Activated CD4-positive, CD25-positive, alpha-beta regulatory T cell treated with anti-CD3 and anti-CD28 coated beads, Interleukin-2, amount 50 U/mL, for 16 hours (primary cell): ENCODE measurements at regions not wholly inside any gene's neighbourhood (a gene's known extent, or its start where the extent isn't known, plus 50 kb on each side); places are given as distances from the start of the nearest gene placed in this dataset.

ENCODE experiments used
- DNase-seq: peaks from one replicate; pipeline ENCODE4 v3.0.0-alpha.2; 2020; ENCODE audit warnings: low read depth, low spot score

DNA sequence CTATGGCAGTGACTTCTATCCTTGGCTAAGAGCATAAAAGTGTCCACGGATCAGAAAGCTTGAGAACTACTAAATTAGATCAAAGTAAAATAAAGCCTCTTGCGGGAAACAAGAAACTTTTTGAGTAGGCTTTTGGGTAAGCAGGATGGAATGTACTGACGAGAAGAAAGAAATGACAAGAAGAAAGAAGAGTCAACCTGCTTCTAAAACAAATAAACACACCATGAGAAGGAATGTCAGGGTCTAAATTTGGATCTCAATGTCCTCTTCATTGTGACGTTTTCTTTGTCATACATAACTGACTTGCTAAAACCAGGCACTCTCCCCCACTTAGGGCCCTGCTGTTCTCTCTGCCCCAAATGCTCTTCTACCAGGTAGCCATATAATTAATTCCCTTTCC is 290.1 kb upstream of the PTGER4 start:
- DNase-seq = no peak

DNA sequence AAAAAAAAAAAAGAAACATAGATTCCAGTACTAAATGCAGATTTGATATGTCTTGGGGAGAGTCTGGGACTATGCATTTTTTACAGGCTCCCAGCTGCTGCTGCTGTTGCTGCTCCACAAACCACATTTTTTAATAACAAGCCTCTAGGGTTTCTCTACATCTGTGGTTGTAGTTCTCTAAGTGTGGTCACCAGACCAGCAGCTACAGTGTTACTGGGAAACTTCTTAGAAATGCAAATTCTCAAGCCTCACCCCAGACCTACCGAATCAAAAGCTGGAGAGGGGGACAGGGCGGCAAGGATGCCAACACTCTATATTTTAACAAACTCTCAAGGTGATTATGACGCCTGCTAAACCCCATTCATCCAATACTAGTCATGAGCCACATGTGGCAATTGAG is 293.4 kb upstream of the PTGER4 start:
- no peak for DNase-seq

DNA sequence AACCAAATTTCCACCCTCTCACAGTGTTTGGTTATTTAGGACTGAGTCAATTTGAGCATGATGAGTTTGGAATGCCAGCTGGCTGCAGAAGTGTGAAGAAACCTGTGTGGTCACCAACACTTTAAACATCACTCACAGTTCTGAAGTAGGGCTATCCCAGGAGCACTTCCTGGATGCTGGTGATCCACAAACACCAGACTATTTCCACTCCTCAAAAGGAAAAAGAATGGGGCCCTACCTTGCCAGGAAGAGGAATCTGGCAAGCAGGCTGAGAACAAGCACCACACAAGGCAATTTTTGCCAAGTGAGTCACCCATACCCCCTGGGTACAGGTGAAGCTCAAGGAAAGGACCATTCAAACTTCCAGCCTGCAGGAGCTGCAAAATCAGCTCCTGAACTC is 294.2 kb upstream of the PTGER4 start:
- DNase-seq = no peak

DNA sequence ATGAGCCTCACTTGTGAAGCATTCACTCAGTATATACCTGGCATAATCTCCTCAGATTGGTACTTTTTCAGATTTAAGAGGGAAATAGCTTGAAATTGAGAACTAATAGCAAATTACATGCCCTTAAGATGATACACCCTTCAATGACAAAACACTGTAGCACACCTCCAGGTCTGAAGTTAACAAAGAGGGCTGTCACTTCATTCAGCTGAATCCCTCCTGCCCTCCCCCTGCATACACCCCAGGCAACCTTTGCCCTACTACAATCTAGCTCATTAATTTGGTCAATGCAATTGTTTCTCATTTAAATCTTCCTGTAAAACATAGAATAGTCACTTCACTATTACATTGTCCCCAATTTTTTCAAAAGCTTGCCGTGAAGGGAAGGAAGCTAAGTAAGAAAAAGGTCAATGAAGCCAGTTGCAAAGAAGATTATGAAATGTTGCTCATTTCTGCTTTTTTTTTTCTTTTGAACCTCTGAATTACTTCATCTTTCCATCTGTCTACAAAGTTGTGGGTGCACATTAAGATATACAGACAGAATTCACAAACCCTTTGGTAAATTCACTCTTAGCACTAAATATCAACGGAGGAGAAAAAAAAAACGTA is 294.8 kb upstream of the PTGER4 start:
- DNase-seq = no peak

DNA sequence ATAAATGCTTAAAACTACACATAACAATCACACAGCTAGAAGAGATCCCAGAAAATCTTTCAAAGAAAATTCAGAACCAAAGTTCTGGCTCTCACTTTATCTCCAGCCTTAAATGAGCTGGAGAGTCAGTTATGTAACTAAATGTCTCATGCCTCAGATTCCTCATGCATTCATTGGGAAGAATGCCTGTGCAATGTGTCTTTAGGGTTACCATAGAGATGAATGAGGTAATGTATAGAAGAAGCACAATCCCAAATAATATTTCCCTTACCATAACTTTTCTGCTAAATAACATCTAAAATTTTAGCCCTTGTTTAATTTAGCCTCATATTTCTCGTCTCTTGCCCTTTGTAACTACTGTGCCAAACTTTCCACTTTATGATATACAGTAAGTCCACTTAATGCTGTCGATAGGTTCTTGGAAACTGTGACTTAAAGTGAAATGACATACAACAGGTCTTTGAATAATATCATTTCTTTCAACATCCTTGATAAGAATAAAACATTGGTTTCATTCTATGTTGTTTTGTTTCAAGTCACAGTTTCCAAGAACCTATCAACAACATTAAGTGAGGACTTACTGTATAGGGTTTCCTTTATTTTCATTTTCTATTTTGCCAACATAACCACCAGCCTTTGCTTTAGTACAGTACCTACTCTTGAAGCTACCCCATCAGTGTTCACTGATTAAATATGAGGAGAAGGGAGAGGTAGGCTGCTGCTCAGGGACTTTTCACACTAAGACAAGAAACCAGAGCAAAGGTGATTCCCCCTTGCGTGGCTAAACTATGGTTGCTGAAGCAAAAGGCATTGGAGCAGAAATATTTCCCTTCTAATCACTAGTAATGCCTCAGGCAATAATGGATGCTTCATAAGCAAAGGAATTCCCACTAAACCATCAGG is 295.7 kb upstream of the PTGER4 start:
- DNase-seq = no peak

DNA sequence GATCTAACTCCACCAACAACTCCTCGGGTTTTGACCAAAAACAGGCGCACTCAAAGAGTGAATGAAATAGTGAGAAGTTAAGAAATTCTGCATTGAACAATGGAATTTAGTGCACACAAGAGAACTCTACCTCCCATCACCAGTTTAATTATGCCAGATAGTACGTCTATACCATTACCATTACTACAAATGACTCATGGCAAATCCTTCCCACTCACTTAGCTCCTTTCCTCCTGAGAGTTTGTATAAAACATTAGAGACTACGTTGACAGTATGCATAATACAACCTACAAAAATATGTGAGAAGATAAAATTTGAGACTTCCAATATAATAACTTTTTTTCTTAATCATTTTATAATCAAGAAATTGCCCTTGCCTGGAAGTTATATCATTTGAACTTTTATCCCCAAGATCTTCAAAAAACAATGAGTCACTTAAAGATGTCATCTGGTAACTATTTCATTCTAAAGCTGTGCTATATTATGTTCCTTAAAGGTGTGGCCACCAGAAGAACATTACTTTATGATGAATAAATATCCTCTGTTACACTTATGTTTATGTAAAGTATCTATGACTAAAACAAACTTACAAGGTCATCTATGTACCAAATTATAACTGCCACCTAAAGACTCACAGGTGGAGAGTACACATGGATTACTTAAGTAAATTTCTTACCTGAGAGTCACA is 297.9 kb upstream of the PTGER4 start:
- no peak for DNase-seq

DNA sequence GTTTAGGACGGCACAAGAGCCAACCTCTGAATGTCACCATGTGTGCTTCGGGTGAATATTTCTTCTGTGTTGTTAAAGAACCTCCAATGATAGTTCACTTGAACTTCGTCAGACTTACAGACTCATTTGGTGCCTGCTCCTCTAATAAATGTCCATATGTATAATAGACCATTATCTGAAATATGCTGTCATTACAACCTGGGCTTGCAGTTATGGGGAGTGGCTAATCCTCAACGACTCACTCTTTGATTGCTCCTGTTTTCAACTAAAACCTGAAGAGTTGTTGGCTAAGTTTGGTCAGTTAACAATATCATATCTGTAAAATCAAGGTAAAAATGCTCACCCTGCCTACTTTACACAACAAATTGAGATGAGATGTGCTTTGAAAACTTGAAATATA is 298.7 kb upstream of the PTGER4 start:
- no peak for DNase-seq

DNA sequence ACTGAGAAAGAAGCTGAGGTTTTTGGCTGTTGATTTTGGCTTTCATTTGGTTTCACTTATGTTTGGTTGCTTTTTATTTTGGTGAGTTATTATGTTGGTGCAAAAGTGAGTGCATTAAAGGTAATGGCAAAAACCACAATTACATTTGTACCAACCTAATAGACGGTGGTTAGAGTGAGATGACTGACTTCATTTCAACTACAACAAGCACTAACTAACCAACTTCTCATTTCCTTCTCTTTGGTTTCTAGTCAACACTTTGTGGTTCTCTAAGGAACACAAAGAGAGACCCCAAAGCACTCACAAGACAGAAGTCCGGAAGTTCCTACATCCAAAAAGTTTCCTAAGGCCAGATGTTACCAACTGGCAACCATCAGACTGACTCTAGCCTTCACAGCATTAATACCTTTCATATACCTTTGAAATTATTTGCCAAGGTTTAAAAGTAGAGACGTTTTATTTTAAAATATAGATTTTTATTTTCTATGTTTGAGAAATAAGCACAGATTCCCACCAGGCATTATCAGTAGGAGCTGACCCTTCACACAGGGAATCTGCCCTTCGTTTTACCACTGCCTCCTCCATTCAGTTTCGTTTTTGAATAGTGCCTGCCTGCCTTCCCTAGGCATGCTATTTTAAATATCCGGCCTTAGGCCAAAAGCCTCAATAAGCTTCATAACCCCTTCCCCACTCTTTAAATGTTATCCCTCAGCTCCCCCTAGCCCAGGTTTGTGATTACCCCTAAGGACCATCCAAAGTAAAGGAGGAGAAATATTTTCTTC is 301.1 kb upstream of the PTGER4 start:
- no peak for DNase-seq

DNA sequence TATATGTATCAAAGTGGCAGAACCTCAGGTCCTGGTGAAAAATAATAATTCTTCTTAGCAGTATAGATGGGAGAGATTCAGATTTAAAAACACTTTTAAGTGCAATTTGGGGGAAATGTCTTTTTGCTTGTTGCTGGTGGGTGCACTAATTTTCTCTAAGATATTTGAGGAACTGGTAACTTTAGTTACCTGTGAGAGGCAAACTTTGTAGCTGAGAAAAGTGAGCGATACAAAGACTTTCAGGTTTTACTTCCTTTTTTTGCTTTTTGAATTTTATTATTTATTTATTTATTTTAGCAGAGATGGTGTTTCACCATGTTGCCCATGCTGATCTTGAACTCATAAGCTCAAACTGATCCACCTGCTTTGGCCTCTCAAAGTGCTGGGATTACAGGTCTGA is 303.1 kb upstream of the PTGER4 start:
- DNase-seq = no peak

DNA sequence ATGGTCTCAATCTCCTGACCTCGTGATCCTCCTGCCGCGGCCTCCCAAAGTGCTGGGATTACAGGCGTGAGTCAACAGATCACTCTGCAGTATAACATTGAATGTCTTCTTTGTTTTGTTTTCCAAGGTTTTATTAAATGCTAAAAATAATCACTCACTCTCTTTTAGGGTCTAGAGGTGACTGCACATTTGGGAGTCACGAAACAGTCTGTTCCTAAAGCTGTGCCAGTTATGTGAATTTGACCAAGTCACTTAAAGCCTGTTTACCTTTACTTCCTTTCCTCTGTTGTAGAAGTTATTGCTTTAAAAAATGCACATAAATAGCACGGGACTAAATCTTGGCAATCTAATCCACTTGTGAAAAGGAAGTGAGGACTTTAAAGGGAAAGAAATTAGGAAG is 304.9 kb upstream of the PTGER4 start:
- DNase-seq = no peak

DNA sequence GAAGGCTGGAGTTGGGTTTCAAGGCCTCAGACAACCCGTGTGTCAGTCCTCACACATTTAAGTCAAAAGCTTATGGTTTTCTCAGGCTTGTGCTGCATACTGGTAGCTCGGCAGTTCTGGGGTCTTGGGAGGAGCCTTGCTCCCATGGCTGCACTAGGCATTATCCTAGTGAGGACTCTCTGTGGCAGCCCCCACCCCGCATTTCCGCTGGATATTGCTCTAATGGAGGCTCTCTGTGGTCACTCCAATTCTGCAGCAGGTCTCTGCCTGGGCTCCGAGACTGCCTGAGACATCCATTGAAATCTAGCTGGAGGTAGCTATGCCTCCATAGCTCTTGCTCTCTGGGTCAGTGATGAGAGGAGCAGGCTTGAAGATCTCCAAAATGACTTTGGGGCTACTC is 311.5 kb upstream of the PTGER4 start:
- DNase-seq = no peak

DNA sequence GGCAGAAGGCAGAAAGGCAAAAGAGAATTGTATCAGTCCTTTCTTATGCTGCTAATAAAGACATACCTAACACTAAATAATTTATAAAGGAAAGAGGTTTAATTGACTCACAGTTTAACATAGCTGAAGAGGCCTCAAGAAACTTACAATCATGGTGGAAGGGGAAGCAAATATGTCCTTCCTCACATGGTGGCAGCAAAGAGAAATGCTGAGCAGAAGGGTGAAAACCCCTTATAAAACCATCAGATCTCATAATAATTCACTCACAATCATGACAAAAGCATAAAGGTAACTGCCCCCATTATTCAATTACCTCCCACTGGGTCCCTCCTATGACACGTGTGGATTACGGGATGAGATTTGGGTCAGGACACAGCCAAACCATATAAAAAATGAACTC is 312.5 kb upstream of the PTGER4 start:
- DNase-seq = no peak

DNA sequence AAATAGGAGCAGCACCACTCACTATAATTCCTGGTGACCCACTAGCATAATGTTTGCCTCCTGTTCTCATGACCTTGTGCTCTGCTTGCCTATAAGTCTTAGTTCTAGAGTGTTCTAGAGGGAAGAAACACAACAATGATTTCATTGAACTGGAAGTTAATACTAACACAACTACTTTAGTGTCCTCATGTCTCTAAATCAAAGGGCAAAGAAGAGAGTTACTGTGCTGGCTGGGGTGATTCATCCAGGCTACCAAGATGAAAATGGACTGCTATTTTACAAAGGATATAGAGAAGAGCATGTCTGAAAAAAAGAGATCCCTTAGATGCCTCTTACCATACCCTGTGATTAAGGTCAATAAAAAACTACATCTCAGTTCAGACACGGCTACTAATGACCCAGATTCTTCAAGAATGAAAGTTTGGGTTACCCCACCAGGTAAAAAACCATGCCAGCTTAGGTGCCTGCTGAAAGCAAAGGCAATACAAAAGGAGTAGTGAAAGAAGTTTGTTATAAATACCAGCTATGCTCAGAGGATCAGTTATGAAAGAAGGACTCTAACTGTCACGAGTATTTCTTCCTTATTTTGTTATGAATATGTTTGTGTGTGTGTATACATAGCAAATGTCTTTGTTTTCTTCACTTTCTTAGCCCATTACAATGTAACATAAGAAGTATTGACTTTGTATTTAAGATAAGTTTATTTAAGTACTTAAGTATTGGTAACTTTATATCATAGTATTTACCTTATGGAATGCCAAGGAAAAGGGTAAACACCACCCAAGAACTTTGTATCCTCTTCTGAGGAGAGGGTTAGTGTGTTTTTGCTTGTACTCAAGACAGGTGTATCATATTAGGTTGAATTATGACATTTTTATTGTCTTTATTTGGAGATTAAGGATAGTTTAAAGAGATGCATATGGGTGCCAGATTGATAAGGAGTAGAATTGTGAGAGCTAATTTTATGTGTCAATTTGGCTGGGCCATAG is 314.1 kb upstream of the PTGER4 start:
- no peak for DNase-seq

DNA sequence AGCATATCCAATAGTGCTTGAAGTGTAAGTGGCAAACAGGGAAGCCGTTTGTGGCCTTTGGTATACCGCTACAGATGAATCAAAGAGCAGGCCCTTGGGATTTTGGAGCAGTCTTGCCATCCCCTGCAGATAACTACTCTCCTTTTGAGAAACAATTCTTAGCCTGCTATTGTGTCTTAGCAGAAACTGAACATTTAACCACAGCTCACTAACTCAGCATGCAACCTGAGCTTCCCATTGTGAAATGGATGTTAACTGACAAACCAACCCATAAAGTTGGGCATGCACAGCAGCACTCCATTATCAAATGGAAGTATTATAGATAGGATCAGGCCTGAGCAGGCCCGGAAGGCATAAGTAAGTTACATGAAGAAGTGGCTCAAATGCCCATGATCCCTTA is 315.3 kb upstream of the PTGER4 start:
- DNase-seq = no peak

DNA sequence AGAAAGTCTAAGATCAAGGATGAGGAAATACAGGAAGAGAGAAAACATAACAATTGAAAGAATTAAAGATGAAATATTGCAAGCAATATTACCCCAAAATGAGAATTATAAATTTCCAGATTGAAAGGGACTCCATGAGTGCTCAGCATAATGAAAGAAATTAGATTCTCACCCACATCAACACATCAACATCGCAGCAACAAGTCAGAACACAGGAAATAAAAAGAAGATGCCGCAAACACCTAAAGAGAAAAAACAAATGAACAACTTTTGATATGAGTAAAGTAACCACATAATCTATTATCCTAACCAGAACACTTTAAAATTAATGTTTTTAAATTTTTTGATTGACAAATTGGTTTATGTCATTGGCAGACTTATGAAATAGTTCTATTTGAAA is 318.3 kb upstream of the PTGER4 start:
- DNase-seq = no peak

DNA sequence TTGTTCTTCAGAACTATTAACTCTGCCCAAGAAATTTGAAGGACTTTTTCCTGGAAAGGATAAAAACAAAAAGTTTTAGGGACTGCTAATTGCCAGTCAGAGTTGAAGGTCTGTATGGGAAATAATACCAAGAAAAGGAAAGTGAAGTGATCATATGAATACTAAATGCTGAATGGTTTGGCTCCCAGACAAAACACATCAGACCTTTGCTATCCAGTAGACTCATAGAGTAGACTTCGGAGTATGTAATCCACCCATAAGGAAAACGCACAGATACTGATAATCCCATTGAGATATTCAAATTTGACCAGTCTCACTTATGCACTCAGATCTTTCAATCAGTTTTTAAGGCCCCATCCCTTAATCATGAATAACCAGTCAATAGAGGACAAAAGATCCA is 319.0 kb upstream of the PTGER4 start:
- no peak for DNase-seq

DNA sequence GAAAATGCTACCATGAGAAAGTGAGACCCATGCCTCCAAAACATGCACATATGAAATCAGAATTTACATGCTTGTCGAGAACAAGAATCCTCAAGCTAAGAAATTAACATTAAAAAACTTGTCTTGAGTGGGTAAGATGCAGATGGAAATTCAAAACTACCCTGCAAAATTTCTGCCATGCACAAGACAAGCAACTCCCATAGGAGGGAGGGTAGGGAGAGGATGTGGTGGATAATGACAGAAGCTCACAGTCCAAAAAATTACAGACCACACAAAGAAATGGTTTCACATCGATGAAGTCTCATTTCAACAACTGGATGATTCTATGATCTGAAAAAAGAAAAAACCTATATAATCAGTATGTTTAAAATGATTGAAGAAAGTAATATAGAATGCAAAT is 319.9 kb upstream of the PTGER4 start:
- no peak for DNase-seq

DNA sequence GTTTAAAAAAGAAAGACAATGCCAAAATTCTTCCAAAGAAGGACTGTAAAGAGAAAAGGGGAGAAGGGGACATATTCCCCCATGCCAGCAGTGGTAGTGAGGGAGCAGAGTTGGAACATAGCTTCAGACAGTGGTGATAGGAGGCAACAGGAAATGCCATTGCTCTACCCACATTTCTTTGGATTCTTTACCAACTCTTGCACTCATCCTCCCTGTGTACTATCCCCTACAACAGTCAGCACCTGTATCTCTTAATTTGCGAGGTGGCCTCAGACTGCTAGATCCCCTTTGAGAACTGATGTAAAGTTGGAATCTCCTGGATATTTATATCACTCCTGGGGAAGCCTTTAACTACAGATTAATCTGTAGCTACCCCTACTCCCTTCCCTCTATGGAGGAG is 320.6 kb upstream of the PTGER4 start:
- no peak for DNase-seq

DNA sequence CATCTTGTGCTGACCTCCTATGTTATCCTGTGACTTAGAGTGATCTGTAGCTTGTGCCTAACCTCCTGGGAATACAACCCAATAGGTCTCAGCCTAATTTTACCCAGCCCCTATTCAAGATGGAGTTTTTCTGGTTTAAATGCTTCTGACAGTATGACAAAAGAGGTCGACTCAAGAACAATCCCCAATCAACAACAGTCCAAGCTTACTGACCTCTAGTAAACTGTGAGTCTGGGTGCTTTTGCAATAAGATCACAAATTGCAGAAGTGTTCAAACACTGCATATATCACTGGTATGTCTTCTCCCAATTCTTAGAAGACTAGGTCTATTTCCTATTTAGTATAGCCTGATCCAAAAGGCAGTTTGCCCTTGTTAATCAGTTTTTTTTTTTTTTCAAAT is 323.5 kb upstream of the PTGER4 start:
- no peak for DNase-seq

DNA sequence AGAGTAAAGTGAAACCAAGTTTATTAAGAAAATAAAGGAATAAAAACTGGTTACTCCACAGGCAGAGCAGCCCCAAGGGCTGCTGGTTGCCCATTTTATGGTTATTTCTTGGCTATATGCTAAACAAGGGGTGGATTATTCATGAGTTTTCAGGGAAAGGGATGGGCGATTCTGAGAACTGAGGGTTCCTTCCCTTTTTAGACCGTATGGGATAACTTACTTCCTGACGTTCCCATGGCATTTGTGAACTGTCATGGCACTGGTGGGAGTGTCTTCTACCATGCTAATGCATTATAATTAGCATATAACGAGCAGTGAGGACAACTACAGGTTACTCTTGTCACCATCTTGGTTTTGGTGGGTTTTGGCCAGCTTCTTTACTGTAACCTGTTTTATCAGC is 323.9 kb upstream of the PTGER4 start:
- DNase-seq = no peak

DNA sequence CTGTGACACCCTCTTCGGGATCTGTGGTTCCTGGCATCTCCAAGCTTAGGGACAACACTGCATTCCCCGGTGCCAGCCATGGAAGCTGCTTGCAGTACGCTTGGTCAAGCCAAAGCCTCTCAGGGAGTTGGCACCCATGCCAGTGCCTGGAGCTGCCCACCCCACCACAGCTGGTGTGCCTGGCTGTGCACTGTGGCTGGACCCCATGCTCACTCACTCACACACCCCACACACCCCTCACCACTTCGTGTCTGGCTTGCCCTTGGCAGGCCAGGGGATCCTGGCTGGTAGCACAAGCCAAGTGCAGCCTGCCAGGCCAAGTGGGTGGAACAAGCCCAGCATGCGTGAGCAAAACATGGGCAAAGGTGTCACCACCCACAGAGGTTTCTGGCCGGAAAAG is 324.5 kb upstream of the PTGER4 start:
- no peak for DNase-seq
